NCI-H2227 treated with DMSO at 0.1 percent for 48 hours (cell line): ENCODE measurements at regions not wholly inside any gene's neighbourhood (a gene's known extent, or its start where the extent isn't known, plus 50 kb on each side); places are given as distances from the start of the nearest gene placed in this dataset.
"Not testable (repeated sequence)": the region's sequence is repeated elsewhere in the genome, so short reads cannot be mapped to it uniquely, and the experiment has no call there.

Experiments
- DNase-seq: peaks from one replicate; lab custom pipeline; 2025; lab: John Stamatoyannopoulos, UW

DNA sequence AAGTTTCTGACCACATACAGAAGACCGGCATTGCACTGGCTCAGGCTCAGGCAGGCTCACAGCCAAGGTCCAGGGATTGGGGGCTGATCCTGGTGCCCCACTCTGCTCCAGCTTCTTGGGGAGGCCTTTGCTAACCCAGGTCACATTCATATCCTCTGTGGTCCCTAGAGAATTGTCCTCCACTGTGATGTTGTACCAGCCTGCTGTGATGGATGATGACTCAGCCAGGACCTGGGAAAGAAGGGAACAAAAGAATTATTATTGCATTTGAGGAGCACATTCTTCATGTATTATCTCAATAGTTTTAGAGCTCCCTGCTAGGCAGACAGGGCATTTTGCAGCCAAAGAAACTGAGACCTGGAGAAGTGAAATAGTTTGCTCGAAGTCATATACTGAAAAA, 114.3 kb upstream of the ETV3 start:
- no peak for DNase-seq

GRCh38 chr1:157249739-157250138, 111.5 kb upstream of the ETV3 start:
- no peak for DNase-seq

DNA sequence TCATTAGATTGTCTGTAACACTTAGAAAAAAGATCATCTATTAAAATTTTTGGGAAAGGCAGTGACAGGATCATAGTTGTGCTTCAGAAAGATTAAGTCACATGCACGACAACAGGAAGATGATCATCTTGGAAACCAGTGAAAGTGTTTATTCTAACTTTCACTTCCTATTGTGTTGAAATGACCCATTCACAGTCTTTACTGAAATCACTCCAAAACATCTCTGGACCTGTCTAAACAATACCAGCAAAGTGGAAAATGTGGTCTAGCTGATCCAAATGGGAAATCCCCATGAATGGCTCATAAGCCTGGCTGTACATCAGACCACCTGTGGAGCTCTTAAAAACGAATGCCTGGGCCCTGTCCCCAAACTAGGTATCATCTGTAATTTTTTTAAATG, 111.1 kb upstream of the ETV3 start:
- no peak for DNase-seq

GRCh38 chr1:157247764-157248049, 109.5 kb upstream of the ETV3 start:
- DNase-seq, result not testable (repeated sequence)

DNA sequence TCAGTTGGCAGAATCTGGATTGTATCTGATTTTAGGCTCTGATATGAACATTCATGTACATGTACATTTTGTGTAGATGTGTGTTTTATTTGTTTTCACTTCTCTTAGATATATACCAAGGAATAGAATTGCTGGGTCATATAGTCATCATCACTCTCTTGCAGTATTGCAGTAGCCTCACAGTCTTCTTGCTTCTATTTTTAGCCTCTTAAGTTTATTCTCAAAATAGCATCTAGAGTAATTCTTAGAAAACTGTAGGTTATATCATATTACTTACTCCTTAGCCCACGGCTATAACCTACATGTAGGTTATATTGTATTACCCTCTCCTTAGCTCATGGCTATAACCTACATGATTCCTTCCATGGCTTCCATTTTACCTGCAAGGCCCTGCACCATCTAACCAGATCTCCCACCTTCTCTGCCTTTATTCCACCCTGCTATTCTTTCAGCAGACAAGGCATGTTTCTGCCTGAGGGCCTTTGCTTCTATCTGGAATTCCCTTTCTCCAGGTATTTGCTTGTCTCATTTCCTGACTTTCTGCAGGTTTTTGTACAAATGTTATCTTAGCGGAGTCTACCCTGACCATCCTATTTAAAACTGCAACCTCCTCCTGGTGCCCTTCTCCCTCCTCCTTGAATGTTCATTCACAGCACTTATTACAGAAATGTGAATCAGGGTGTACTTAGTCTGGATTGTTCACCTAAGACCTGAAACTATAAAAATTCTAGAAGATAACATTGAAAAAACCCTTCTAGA, 109.0 kb upstream of the ETV3 start:
- no peak for DNase-seq

GRCh38 chr1:157245823-157246222, 107.6 kb upstream of the ETV3 start:
- DNase-seq, result no peak

DNA sequence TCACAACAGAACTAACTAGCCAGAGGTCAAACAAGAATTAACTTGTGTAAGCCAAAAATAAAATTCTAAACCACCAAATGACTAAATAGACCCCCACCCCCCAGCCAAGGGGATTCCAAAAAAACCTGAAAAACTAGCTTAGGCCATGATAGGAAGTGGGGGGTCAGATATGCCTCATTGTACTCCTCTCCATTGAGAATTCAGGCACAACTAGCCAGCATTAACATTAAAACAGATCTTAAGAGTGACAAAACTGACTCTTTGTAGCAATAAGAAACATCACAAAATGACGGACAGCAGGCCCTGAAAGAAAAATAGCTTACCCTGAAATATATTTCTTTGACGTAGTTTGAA, 103.0 kb upstream of the ETV3 start:
- no peak for DNase-seq

- no peak for DNase-seq
Measured at GRCh38 chr1:157240495-157241184, 102.4 kb upstream of the ETV3 start.

- no peak for DNase-seq
Measured at GRCh38 chr1:157239936-157240335, 101.7 kb upstream of the ETV3 start.

- no peak for DNase-seq
Measured at GRCh38 chr1:157238585-157238984, 100.4 kb upstream of the ETV3 start.

- DNase-seq, result no peak
Measured at GRCh38 chr1:157237981-157238380, 99.8 kb upstream of the ETV3 start.

GRCh38 chr1:157237522-157237921, 99.3 kb upstream of the ETV3 start:
- no peak for DNase-seq

GRCh38 chr1:157236072-157236471, 97.9 kb upstream of the ETV3 start:
- DNase-seq, result no peak

DNA sequence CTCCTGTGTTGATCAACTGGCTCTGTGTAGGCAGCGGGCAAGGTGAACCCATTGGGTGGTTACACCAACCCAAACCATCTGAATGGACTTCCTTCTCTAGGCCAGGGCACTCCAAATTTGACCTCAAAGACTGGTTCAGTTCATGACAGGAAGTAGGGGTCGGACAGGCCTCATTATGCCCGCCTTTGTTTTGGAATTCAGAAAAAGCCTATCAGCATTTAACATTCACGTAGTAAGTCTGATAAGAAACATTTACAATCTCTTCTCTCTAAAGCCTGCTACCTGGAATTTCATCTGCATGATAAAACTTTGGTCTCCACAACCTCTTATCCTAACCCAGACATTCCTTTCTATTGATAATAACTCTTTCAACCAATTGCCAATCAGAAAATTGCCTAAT, 97.1 kb upstream of the ETV3 start:
- no peak for DNase-seq

- DNase-seq, result no peak
Measured at GRCh38 chr1:157234705-157235273, 96.6 kb upstream of the ETV3 start.

- DNase-seq, result no peak
Measured at GRCh38 chr1:157233131-157233530, 94.9 kb upstream of the ETV3 start.

DNA sequence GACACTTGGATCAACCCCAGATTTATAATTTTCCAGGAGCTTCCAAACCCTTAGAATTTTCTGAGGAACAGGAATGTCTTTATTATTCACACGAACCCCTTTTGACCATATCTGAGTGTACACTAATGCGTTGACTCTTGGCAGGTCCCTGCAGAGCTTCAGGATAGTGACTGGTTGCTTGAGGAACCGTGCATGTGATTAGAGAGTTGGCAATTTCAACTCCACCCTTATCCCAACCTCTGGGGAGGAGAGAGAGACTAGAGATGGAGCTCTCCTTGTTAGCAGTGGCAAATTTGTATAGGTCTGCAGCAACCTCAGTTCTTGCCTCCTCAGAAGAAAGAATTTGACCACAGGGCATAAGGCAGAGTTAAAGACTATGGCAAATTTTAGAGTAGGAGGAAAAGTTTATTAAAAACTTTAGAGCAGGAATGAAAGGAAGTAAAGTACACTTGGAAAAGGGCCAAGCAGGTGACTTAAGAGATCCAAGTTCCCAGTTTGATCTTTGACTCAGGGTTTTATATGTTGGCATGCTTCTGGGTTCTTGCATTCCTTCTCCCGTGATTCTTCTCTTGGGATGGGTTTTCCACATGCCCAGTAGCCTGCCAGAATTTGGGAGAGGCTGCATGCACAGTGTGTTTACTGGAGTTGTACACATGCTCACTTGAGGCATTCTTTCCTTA, 93.8 kb upstream of the ETV3 start:
- no peak for DNase-seq

GRCh38 chr1:157230500-157230899, 92.3 kb upstream of the ETV3 start:
- DNase-seq, result no peak

DNA sequence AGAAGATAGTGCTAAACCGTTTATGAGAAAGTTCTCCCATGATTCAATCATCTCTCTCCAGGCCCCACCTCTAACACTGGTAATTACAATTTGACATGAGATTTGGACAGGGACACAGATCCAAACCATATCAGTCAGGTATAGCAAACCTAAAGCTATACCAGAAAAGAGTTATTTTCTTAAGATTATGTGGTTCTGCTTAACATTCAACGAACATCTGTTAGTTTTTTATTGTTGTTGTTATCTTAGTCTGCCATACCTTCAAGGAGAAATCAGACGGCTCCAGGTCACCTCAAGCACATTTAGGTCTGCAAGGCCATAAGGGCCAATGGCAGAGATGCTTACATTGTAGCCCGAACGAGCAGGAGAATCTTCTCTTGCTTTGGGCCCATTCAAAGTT, 89.5 kb upstream of the ETV3 start:
- no peak for DNase-seq

DNA sequence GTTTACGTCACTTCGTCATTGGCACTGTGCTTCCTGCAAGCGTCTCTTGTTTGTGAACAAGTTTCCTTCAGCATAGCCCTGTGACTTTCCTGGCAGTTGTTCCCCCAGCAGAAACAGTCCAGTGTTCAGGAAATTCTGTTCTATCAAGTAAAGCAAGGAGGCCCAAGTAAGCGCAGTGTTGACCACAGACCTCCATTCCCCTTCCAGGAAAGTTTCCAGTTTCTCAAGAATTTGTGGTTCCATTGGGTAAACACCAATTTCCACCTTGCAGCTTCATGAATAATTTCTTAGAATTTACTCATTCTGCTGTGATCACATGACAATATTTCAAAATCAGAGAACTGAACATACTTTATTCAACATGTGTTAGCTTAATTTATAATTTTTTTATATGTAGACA, 88.5 kb upstream of the ETV3 start:
- DNase-seq, result no peak

DNA sequence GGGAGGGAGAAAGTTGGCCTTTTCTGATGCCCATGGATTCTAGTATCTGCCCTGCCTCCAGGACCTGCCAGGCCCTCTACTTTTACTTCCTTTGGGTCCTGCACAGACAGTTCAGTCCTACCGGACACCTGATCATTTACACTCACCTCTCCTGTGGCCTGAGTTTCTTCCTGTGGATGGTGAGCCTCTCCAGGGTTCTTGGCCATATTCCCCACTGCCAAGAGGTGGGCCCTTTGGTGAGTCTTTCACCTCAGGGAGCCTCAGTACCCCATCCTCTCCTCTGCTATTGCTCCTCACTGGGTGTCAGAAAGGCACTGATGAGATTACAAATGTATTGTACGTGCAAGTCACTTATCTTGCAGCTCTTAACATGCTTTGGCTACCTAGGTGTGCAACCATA, 81.4 kb upstream of the ETV3 start:
- DNase-seq, result no peak

GRCh38 chr1:157219182-157219581, 81.0 kb upstream of the ETV3 start:
- DNase-seq, result no peak

GRCh38 chr1:157218671-157219070, 80.5 kb upstream of the ETV3 start:
- DNase-seq, result no peak
